A673 (cell line): ENCODE measurements at regions not wholly inside any gene's neighbourhood (a gene's known extent, or its start where the extent isn't known, plus 50 kb on each side); places are given as distances from the start of the nearest gene placed in this dataset.

Experiments used
- EZH2 ChIP-seq: fragments of 200-600 bp; sonication (generic); IDR thresholded peaks from 2 replicates; pipeline ENCODE4 v1.6.1; 2017; ENCODE audit warnings: borderline replicate concordance, low read depth, mild to moderate bottlenecking, mixed read lengths, antibody characterized with exemption, low read length; ENCODE audit not compliant: poor library complexity, severe bottlenecking
- TF ChIP-seq, protein P1 (sequence below): fragments of 300-800, 200-600 bp; sonication (generic); conservative IDR thresholded peaks from 2 replicates; pipeline ENCODE4 v1.5.1; 2017; ENCODE audit warnings: low read depth, mild to moderate bottlenecking, antibody characterized with exemption, low read length, moderate library complexity, mixed read lengths

DNA sequence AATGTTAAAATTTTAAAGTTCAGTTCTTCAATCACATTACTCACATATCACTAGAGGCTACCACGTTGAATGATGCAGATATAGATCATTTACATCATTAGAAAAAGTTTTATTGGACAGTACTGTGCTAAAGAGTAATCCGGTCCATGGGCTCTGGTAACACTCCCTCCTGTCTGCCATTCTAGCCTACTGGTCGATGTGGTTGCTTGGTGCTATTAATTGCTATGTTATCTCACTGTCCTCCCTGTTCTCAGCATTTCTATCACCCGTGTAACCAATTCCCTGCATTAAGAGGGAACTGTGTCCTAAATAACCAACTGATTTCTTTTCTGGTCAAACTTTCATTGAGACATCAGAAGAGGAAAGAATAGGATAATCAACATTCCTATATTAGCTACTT is 347.5 kb upstream of the RBMS3 start:
- TF ChIP-seq, protein P1, sequence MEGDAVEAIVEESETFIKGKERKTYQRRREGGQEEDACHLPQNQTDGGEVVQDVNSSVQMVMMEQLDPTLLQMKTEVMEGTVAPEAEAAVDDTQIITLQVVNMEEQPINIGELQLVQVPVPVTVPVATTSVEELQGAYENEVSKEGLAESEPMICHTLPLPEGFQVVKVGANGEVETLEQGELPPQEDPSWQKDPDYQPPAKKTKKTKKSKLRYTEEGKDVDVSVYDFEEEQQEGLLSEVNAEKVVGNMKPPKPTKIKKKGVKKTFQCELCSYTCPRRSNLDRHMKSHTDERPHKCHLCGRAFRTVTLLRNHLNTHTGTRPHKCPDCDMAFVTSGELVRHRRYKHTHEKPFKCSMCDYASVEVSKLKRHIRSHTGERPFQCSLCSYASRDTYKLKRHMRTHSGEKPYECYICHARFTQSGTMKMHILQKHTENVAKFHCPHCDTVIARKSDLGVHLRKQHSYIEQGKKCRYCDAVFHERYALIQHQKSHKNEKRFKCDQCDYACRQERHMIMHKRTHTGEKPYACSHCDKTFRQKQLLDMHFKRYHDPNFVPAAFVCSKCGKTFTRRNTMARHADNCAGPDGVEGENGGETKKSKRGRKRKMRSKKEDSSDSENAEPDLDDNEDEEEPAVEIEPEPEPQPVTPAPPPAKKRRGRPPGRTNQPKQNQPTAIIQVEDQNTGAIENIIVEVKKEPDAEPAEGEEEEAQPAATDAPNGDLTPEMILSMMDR, result no peak
- no peak for TF ChIP-seq EZH2
